Activated CD4-positive, alpha-beta T cell treated with anti-CD3 and anti-CD28 coated beads, Interleukin-2, amount 10 ng/mL, durations not matched to agents 7 days and 5 days (primary cell): ENCODE measurements at regions not wholly inside any gene's neighbourhood (a gene's known extent, or its start where the extent isn't known, plus 50 kb on each side); places are given as distances from the start of the nearest gene placed in this dataset.

ENCODE experiments used
- CTCF ChIA-PET: fragments of 350-600 bp; sonication (Branson Sonifier 250); formaldehyde crosslinking; loops from one replicate; lab custom pipeline; 2021; ENCODE audit warnings: antibody characterized with exemption; lab: Charles Lee
- POLR2A ChIA-PET: fragments of 350-600 bp; sonication (Branson Sonifier 250); formaldehyde crosslinking; loops from one replicate; lab custom pipeline; 2021; ENCODE audit warnings: antibody characterized with exemption; lab: Charles Lee
- DNase-seq: peaks from one replicate; pipeline ENCODE4 v3.0.0-alpha.2; 2020
- H3K27ac Mint-ChIP-seq: one replicate; pipeline ENCODE4 v1.8.0; 2021; ENCODE audit warnings: mild to moderate bottlenecking, moderate library complexity, mixed read lengths
- H3K27me3 Mint-ChIP-seq: one replicate; pipeline ENCODE4 v1.8.0; 2021; ENCODE audit warnings: mixed read lengths
- H3K36me3 Mint-ChIP-seq: one replicate; pipeline ENCODE4 v1.8.0; 2021; ENCODE audit warnings: low read depth, mixed read lengths
- H3K4me1 Mint-ChIP-seq: one replicate; pipeline ENCODE4 v1.8.0; 2021; ENCODE audit warnings: mixed read lengths
- H3K4me3 Mint-ChIP-seq: one replicate; pipeline ENCODE4 v1.8.0; 2021; ENCODE audit warnings: mild to moderate bottlenecking, moderate library complexity, mixed read lengths
- H3K9me3 Mint-ChIP-seq: one replicate; pipeline ENCODE4 v1.8.0; 2021; ENCODE audit warnings: mixed read lengths

- H3K4me1 Mint-ChIP-seq, result no peaks in the 10 kb centered on the region
- H3K27ac Mint-ChIP-seq, result no peak overlapping the region
- H3K4me3 Mint-ChIP-seq, result no peak overlapping the region
- ChIA-PET CTCF (no interaction called here), POLR2A (interaction anchor here (0.6 kb wide), 1 partner anchor 178 kb away, joined by 4 read pairs; no protein-coding TSS in a partner anchor)
- H3K27me3 Mint-ChIP-seq, result peaks cover 2% of the 10 kb centered on the region
- DNase-seq, result no peak
- no peaks in the 10 kb centered on the region for H3K9me3 Mint-ChIP-seq
- H3K36me3 Mint-ChIP-seq, result no peaks in the 10 kb centered on the region
These were observed 92.3 kb upstream of the THRB start for GRCh38 chr3:24586920-24587319.

DNA sequence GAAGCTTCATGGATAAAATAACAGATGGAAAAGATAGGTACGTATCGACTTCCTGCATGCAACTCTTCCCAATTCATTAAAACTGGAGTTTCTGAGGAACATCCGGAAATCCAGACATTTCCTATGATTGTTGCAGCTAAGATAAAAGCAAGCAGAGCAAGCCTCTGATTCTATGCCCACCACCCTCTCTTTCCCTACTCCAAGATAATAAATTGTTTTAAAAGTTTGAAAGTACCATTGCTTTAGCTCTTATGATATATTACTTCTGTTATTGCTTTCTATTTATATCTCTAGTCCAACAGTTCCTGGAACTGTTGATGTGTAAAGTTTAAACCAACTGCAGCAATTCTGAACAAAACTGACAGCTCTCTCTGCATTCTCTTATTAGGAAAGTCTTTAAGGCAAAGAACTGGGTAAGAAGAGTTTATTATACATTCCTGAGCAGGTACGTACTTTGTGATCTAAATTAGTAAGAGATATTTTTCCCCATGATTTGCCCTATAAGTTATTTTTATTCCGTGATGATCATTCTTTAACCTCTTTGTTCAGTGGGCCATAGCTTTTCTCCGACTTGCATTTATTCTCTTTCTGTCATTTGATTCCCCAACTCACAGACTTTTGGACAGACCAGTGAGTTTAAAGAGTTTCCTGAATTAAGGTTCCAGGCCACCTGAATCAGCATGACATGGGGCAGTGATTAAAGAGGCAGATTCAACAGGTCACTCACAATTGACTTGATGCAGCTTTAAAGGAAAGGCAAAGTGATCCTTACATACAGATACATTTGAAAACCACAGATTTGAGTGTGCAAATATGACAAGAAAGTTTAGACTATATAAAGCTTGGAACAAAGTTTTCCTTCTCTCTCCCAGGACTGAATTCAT, 94.2 kb upstream of the THRB start:
- CTCF ChIA-PET, result interaction anchor here (0.5 kb wide), 1 partner anchor 631 kb away, joined by 4 read pairs; no protein-coding TSS in a partner anchor
- no peak overlapping the region for H3K4me3 Mint-ChIP-seq
- DNase-seq, result no peak
- H3K36me3 Mint-ChIP-seq, result no peaks in the 10 kb centered on the region
- peaks cover 2% of the 10 kb centered on the region for H3K27me3 Mint-ChIP-seq
- POLR2A ChIA-PET, result no interaction called here
- no peak overlapping the region for H3K27ac Mint-ChIP-seq
- no peaks in the 10 kb centered on the region for H3K4me1 Mint-ChIP-seq
- no peaks in the 10 kb centered on the region for H3K9me3 Mint-ChIP-seq

GRCh38 chr3:24589513-24589851, 94.8 kb upstream of the THRB start:
- CTCF ChIA-PET, result no interaction called here
- Mint-ChIP-seq H3K4me1 (no peaks in the 10 kb centered on the region), H3K9me3 (no peaks in the 10 kb centered on the region), H3K4me3 (no peak overlapping the region), H3K27me3 (peaks cover 2% of the 10 kb centered on the region), H3K27ac (no peak overlapping the region), H3K36me3 (no peaks in the 10 kb centered on the region)
- DNase-seq, result no peak
- POLR2A ChIA-PET, result no interaction called here

- Mint-ChIP-seq H3K27ac (no peak overlapping the region), H3K36me3 (no peaks in the 10 kb centered on the region), H3K27me3 (peaks cover 2% of the 10 kb centered on the region), H3K9me3 (no peaks in the 10 kb centered on the region), H3K4me3 (no peak overlapping the region), H3K4me1 (no peaks in the 10 kb centered on the region)
- POLR2A ChIA-PET, result no interaction called here
- no peak for DNase-seq
- CTCF ChIA-PET, result no interaction called here
These were observed 95.6 kb upstream of the THRB start for GRCh38 chr3:24589931-24590880.

DNA sequence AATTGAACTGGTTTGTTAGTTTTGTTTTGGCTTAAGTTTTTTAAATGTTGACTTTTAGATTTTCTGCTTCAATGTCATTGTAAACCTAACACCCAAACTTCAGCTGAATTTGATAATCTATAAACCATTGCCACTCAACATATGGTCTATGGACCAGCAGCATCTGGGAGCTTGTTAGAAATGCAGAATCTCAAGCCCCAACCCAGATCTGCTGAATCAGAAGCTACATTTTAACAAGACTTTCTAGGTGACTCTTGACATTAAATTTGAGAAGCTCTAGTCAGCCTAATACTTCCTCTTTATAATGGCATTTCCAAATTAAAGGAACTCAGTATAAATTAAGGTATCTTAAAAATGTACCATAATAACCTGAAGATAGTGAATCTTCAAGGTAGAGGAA, 96.5 kb upstream of the THRB start:
- Mint-ChIP-seq H3K27ac (no peak overlapping the region), H3K4me3 (no peak overlapping the region), H3K36me3 (no peaks in the 10 kb centered on the region), H3K27me3 (peaks cover 2% of the 10 kb centered on the region), H3K4me1 (no peaks in the 10 kb centered on the region), H3K9me3 (no peaks in the 10 kb centered on the region)
- no peak for DNase-seq
- CTCF ChIA-PET, result interaction anchor here (0.7 kb wide), 1 partner anchor 35 kb away, joined by 3 read pairs; no protein-coding TSS in a partner anchor
- POLR2A ChIA-PET, result no interaction called here

DNA sequence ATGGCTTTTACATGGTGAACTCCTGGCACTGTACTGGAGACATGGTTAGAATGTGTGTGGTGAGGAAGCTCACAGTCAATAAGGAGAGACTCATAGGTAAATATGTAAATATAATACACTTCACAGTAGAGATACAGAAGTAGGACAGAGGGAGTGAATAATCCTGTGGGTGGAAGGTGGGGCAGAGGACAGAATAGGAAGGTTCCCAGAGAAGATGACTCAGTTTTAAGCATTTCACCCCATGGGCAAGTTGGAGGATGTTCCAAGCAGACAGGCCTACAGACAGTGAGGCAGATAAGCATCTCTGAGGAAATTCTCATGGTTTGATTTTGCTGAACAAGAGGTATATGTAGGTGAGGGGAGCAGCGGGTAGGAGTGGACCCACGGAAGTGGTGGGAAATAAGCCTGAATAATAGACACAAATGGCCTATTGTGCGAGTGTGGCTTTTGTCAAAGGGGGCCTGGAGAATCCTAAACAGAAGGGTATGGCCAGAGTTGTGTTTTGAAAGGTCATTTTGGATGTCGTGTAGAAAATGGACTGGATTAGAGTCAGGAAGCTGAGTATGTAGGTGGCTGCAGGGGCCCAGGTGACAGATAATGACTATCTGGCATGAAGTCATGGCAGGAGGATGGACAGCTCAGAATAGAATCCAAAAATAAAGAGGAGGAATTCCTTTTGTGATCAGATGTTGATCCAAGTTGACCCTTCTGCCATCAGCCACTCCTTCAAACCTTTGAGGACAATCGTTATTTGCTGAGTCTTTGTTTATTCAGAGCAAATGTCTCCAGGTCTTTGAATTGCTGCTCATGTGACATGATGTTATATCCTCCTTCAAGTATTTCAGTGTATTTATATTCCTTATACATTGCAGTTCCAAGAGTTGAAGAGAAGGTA, 97.3 kb upstream of the THRB start:
- Mint-ChIP-seq H3K4me3 (no peak overlapping the region), H3K4me1 (no peaks in the 10 kb centered on the region), H3K27me3 (peaks cover 2% of the 10 kb centered on the region), H3K27ac (no peak overlapping the region), H3K36me3 (no peaks in the 10 kb centered on the region), H3K9me3 (no peaks in the 10 kb centered on the region)
- POLR2A ChIA-PET, result no interaction called here
- DNase-seq, result no peak
- CTCF ChIA-PET, result interaction anchor here (0.7 kb wide), 1 partner anchor 36 kb away, joined by 3 read pairs; no protein-coding TSS in a partner anchor

DNA sequence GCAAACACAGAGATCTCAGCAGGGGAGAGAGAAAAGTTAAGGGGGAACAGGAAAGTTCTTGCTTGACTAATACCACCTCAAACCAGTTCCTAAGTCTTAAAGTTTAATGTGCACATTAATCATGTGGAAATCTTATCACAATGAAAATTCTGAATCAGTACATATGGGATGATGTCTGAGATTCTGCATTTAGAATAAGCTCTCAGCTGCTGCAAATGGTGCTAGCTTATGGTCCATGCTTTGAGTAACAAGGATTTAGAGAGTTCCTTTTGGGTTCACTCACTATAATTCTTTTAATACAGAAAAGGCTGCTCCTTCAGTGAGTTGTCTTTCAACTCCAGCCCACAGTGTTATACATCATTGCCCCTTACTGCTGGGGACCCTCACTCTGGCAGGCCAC, 99.5 kb upstream of the THRB start:
- Mint-ChIP-seq H3K27ac (no peak overlapping the region), H3K9me3 (no peaks in the 10 kb centered on the region)

DNA sequence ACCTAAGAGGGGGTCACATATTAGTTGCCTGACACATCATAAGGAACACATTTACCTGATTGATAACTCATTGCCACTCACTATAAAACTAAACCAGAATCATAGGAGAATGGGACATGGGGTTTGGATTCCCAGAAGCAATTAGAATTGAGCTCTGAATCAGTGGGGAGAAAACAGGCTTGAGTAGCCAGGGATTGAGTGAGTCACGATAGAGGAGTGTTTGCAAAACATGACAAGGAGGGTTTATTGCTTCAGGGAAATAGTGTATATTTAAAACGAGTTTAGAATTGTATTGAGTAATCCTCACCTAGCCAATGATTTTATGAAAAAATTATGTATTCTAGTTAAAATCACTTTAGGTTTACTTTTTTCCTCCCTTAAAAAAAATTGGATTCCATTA, 101.1 kb upstream of the THRB start:
- Mint-ChIP-seq H3K27me3 (no peaks in the 10 kb centered on the region), H3K4me1 (no peaks in the 10 kb centered on the region)
- POLR2A ChIA-PET, result no interaction called here

More for the DNA sequence above, 99.5 kb upstream of the THRB start:
- H3K4me3 Mint-ChIP-seq, result no peak overlapping the region
- POLR2A ChIA-PET, result no interaction called here
- CTCF ChIA-PET, result no interaction called here
- no peaks in the 10 kb centered on the region for H3K4me1 Mint-ChIP-seq
- no peak for DNase-seq
- H3K36me3 Mint-ChIP-seq, result no peaks in the 10 kb centered on the region
- peaks cover 2% of the 10 kb centered on the region for H3K27me3 Mint-ChIP-seq

DNA sequence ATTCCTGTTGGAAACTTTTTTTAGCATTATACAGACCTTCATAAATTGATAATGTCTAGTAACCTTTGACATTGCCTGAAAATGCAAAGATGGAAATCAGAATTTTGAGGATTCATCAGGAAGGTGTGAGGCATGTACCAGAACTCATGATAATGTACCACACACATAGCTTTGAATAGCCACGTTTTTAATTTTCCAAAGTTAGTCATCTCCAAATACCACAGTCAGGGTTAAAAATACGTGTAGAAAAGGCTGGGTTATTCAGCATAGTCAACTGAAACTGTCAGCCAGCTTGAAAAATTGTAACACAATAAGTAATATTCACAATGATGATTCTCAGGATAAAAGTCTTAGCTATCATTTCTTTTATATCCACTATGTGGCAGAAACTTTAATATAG, 102.0 kb upstream of the THRB start:
- ChIA-PET POLR2A (no interaction called here), CTCF (no interaction called here)
- Mint-ChIP-seq H3K36me3 (no peaks in the 10 kb centered on the region), H3K4me1 (no peaks in the 10 kb centered on the region), H3K27ac (no peak overlapping the region), H3K9me3 (no peaks in the 10 kb centered on the region), H3K27me3 (no peaks in the 10 kb centered on the region), H3K4me3 (no peak overlapping the region)
- no peak for DNase-seq

More for the DNA sequence above, 101.1 kb upstream of the THRB start:
- no peak for DNase-seq
- Mint-ChIP-seq H3K36me3 (no peaks in the 10 kb centered on the region), H3K27ac (no peak overlapping the region), H3K9me3 (no peaks in the 10 kb centered on the region), H3K4me3 (no peak overlapping the region)
- CTCF ChIA-PET, result no interaction called here

- no peak overlapping the region for H3K4me3 Mint-ChIP-seq
- H3K9me3 Mint-ChIP-seq, result no peaks in the 10 kb centered on the region
- no peak overlapping the region for H3K27ac Mint-ChIP-seq
- H3K4me1 Mint-ChIP-seq, result no peaks in the 10 kb centered on the region
- DNase-seq, result no peak
- no peaks in the 10 kb centered on the region for H3K36me3 Mint-ChIP-seq
- POLR2A ChIA-PET, result no interaction called here
- CTCF ChIA-PET, result no interaction called here
- no peaks in the 10 kb centered on the region for H3K27me3 Mint-ChIP-seq
These were observed 104.2 kb upstream of the THRB start for GRCh38 chr3:24598695-24599470.

- H3K4me1 Mint-ChIP-seq, result no peaks in the 10 kb centered on the region
- H3K4me3 Mint-ChIP-seq, result no peak overlapping the region
- no peaks in the 10 kb centered on the region for H3K9me3 Mint-ChIP-seq
- CTCF ChIA-PET, result no interaction called here
- no peak for DNase-seq
- H3K27me3 Mint-ChIP-seq, result no peaks in the 10 kb centered on the region
- POLR2A ChIA-PET, result no interaction called here
- H3K27ac Mint-ChIP-seq, result no peak overlapping the region
- no peaks in the 10 kb centered on the region for H3K36me3 Mint-ChIP-seq
These were observed 106.7 kb upstream of the THRB start for GRCh38 chr3:24601066-24601939.
